Thoracic aorta (tissue), 2 donors: ENCODE measurements at regions not wholly inside any gene's neighbourhood (a gene's known extent, or its start where the extent isn't known, plus 50 kb on each side); places are given as distances from the start of the nearest gene placed in this dataset.

Experiments
- ATAC-seq: fragments of 150-250 bp; one replicate; pipeline ENCODE4 v1.8.0; 2017; ENCODE audit warnings: low read depth; ENCODE audit not compliant: insufficient number of reproducible peaks, low FRiP score
- DNase-seq: peaks from one replicate; pipeline ENCODE4 v3.0.0-alpha.2; 2020; ENCODE audit warnings: low spot score
- H3K27ac ChIP-seq, 2 donors: fragments of 200-600 bp; sonication (generic); 1 replicate in 1 of 2; 2 replicates in 1 of 2; pipeline ENCODE4 v1.5.1; 2016; ENCODE audit warnings: mild to moderate bottlenecking in 2 of 2, moderate library complexity in 2 of 2
- H3K27me3 ChIP-seq: fragments of 200-600 bp; sonication (generic); replicated peaks from 2 replicates; pipeline ENCODE4 v1.6.0; 2016; ENCODE audit warnings: mild to moderate bottlenecking; ENCODE audit not compliant: insufficient read depth
- H3K36me3 ChIP-seq: fragments of 200-600 bp; sonication (generic); one replicate; pipeline ENCODE4 v1.5.1; 2016
- H3K4me1 ChIP-seq, 2 donors: fragments of 200-600 bp; sonication (generic); 1 replicate in 1 of 2; 2 replicates in 1 of 2; pipeline versions ENCODE4 v1.5.1 to v1.6.0; 2016; ENCODE audit warnings: low read depth in 2 of 2, mild to moderate bottlenecking in 1 of 2; ENCODE audit not compliant: control insufficient read depth in 1 of 2
- H3K4me3 ChIP-seq: fragments of 200-600 bp; sonication (generic); 2 replicates; pipeline ENCODE4 v1.5.1; 2016; ENCODE audit warnings: mild to moderate bottlenecking
- H3K9me3 ChIP-seq: fragments of 200-600 bp; sonication (generic); 2 replicates; pipeline ENCODE4 v1.5.1; 2016
- TF ChIP-seq, protein P1 (sequence below): fragments of 200-600 bp; sonication (generic); IDR thresholded peaks from one replicate; pipeline ENCODE4 v1.5.1; 2019; ENCODE audit warnings: antibody characterized with exemption

GRCh38 chr18:64653068-64653467 is 504.2 kb upstream of the LINC00305 start:
- H3K27ac ChIP-seq, result no peak overlapping the region
- no peaks in the 10 kb centered on the region for H3K9me3 ChIP-seq
- H3K4me3 ChIP-seq, result no peak overlapping the region
- ATAC-seq (no peak), DNase-seq (no peak)
- H3K4me1 ChIP-seq, result no peaks in the 10 kb centered on the region
- TF ChIP-seq, protein P1, sequence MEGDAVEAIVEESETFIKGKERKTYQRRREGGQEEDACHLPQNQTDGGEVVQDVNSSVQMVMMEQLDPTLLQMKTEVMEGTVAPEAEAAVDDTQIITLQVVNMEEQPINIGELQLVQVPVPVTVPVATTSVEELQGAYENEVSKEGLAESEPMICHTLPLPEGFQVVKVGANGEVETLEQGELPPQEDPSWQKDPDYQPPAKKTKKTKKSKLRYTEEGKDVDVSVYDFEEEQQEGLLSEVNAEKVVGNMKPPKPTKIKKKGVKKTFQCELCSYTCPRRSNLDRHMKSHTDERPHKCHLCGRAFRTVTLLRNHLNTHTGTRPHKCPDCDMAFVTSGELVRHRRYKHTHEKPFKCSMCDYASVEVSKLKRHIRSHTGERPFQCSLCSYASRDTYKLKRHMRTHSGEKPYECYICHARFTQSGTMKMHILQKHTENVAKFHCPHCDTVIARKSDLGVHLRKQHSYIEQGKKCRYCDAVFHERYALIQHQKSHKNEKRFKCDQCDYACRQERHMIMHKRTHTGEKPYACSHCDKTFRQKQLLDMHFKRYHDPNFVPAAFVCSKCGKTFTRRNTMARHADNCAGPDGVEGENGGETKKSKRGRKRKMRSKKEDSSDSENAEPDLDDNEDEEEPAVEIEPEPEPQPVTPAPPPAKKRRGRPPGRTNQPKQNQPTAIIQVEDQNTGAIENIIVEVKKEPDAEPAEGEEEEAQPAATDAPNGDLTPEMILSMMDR, result no peak
- H3K27me3 ChIP-seq, result no peaks in the 10 kb centered on the region
- H3K36me3 ChIP-seq, result no peaks in the 10 kb centered on the region

DNA sequence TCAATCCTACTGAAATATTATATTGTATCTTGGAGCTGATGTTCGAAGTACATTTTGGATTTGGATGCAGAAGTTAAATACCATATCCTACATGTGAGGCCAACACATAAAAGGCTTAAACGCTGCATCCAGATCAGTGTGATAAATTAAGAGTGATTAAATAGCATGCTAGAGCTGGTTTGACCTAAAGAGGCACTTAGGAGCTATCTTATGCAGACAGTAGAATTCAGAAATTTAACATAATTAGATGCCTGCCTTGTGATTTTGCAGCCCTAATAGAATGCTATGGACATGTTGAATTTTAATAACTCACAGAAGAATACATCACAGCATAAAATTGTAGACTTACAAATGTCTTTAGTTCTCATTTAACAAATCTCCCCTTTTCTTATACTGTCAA is 501.2 kb upstream of the LINC00305 start:
- no peaks in the 10 kb centered on the region for H3K9me3 ChIP-seq
- no peak overlapping the region for H3K4me3 ChIP-seq
- no peak overlapping the region for H3K27ac ChIP-seq
- no peaks in the 10 kb centered on the region for H3K36me3 ChIP-seq
- DNase-seq (no peak), ATAC-seq (no peak)
- TF ChIP-seq, protein P1, result no peak
- H3K27me3 ChIP-seq, result no peaks in the 10 kb centered on the region
- no peaks in the 10 kb centered on the region for H3K4me1 ChIP-seq

DNA sequence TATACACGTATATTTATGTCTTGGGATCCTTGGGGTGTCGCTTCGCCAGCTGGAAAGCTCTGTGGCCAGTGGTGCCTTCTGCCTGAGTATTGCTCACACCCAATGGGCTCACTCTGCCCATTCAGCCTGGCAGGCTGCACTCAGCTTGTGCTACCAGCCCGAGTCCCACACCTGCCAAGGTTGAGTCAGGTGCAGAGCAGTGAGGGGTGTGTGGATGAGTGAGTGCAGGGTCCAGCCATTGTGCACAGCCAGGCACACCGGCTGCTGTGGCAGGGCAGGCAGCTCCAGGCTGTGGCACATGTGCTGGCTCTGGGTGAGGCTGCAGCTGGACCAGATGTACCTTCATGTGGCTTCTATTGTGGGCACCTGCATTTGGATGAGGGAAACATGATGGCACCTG is 496.9 kb upstream of the LINC00305 start:
- DNase-seq, result no peak
- Histone ChIP-seq H3K27ac (no peak overlapping the region), H3K4me1 (no peaks in the 10 kb centered on the region), H3K4me3 (no peak overlapping the region), H3K27me3 (no peaks in the 10 kb centered on the region), H3K9me3 (no peaks in the 10 kb centered on the region), H3K36me3 (no peaks in the 10 kb centered on the region)
- no peak for ATAC-seq
- TF ChIP-seq, protein P1, result no peak

DNA sequence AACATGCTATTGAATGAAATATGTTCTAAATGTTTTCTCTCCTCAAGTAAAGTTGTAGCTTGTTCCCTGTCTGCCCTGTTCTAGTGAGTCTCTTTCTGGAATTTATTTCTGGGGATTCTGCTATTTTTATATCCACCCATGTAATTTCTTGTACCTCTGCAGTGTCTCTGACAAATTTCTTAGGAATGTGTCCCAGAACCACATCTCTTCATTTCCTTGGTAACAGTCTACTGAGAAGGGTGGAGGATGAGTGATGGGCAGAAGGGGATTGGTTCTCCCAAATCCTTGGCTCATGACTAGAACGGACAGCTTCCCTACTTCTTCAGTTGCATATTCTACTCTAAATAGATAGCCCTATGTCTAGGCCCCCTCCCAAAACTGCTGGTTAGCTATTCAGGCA is 490.6 kb upstream of the LINC00305 start:
- DNase-seq (no peak), ATAC-seq (no peak)
- no peak overlapping the region for H3K4me3 ChIP-seq
- H3K4me1 ChIP-seq, result no peaks in the 10 kb centered on the region
- H3K27ac ChIP-seq, result no peak overlapping the region
- no peaks in the 10 kb centered on the region for H3K36me3 ChIP-seq
- H3K9me3 ChIP-seq, result no peaks in the 10 kb centered on the region
- H3K27me3 ChIP-seq, result no peaks in the 10 kb centered on the region
- TF ChIP-seq, protein P1, result no peak

- no peak for ATAC-seq
- TF ChIP-seq, protein P1, result no peak
- Histone ChIP-seq H3K9me3 (no peaks in the 10 kb centered on the region), H3K27me3 (no peaks in the 10 kb centered on the region), H3K36me3 (no peaks in the 10 kb centered on the region), H3K27ac (no peak overlapping the region), H3K4me3 (no peak overlapping the region), H3K4me1 (no peaks in the 10 kb centered on the region)
- DNase-seq, result no peak
Measured at GRCh38 chr18:64620971-64621560, 472.2 kb upstream of the LINC00305 start.
